AG20443 (cell line): ENCODE measurements at regions not wholly inside any gene's neighbourhood (a gene's known extent, or its start where the extent isn't known, plus 50 kb on each side); places are given as distances from the start of the nearest gene placed in this dataset.

Source experiments
- DNase-seq: peaks from one replicate; pipeline ENCODE4 v3.0.0; 2012; ENCODE audit warnings: low spot score, mixed read lengths

GRCh38 chr14:104514156-104514848 is 65.3 kb upstream of the C14orf180 start:
- DNase-seq = no peak

GRCh38 chr14:104515059-104515810 is 64.3 kb upstream of the C14orf180 start:
- no peak for DNase-seq

- DNase-seq = no peak
Observed at GRCh38 chr14:104515811-104516780, 63.5 kb upstream of the C14orf180 start.

- DNase-seq = no peak
Observed at GRCh38 chr14:104516906-104517305, 62.7 kb upstream of the C14orf180 start.

- no peak for DNase-seq
Observed at GRCh38 chr14:104517426-104517825, 62.1 kb upstream of the C14orf180 start.

- no peak for DNase-seq
Observed at GRCh38 chr14:104517867-104518266, 61.7 kb upstream of the C14orf180 start.

GRCh38 chr14:104518659-104519350 is 60.8 kb upstream of the C14orf180 start:
- no peak for DNase-seq

GRCh38 chr14:104519721-104520120 is 59.8 kb upstream of the C14orf180 start:
- DNase-seq = no peak

- DNase-seq = no peak
Observed at GRCh38 chr14:104520620-104521410, 58.7 kb upstream of the C14orf180 start.

GRCh38 chr14:104521816-104522745 is 57.5 kb upstream of the C14orf180 start:
- no peak for DNase-seq

- DNase-seq = no peak
Observed at GRCh38 chr14:104522926-104523545, 56.5 kb upstream of the C14orf180 start.

- DNase-seq = no peak
Observed at GRCh38 chr14:104523546-104523935, 56.0 kb upstream of the C14orf180 start.

GRCh38 chr14:104524726-104525125 is 54.8 kb upstream of the C14orf180 start:
- DNase-seq = no peak

- DNase-seq = no peak
Observed at GRCh38 chr14:104526723-104527645, 52.6 kb upstream of the C14orf180 start.

- DNase-seq = no peak
Observed at GRCh38 chr14:104527857-104528459, 51.6 kb upstream of the C14orf180 start.

GRCh38 chr14:104528496-104528895 is 51.1 kb upstream of the C14orf180 start:
- DNase-seq = no peak
